CD4-positive, alpha-beta T cell (primary cell): ENCODE measurements at regions not wholly inside any gene's neighbourhood (a gene's known extent, or its start where the extent isn't known, plus 50 kb on each side); places are given as distances from the start of the nearest gene placed in this dataset.

ENCODE experiments used
- ATAC-seq: fragments of 200-7000 bp; cut with Tn5 transposase; one replicate; pipeline ENCODE4 v1.10.0; 2022; ENCODE audit warnings: mild to moderate bottlenecking; ENCODE audit not compliant: poor library complexity
- CTCF ChIA-PET: fragments of 350-600 bp; sonication (Branson Sonifier 250); formaldehyde crosslinking; loops from one replicate; lab custom pipeline; 2021; ENCODE audit warnings: antibody characterized with exemption, inconsistent platforms; lab: Charles Lee
- POLR2A ChIA-PET: fragments of 350-600 bp; sonication (Branson Sonifier 250); formaldehyde crosslinking; loops from one replicate; lab custom pipeline; 2021; ENCODE audit warnings: antibody characterized with exemption, inconsistent platforms; lab: Charles Lee
- DNase-seq, 14 experiments: peaks; one replicate each; pipeline ENCODE4 v3.0.0-alpha.2; 2013 to 2020; ENCODE audit warnings: mixed read lengths in 2 of 14
- H3K27ac ChIP-seq, 2 donors: one replicate each; pipeline versions ENCODE4 v1.5.1 to v1.7.0; 2013; ENCODE audit warnings: low read length in 2 of 2, low read depth in 1 of 2, mild to moderate bottlenecking in 1 of 2
- H3K27me3 ChIP-seq, 2 experiments: 1 replicate in 1 of 2; 2 replicates in 1 of 2; pipeline versions ENCODE4 v1.6.1 to v1.7.0; 2013; ENCODE audit warnings: low read length in 2 of 2, control low read depth in 1 of 2, mild to moderate bottlenecking in 1 of 2, moderate library complexity in 1 of 2; ENCODE audit not compliant: insufficient read depth in 2 of 2, control insufficient read depth in 1 of 2
- H3K36me3 ChIP-seq: one replicate; pipeline ENCODE4 v1.6.1; 2013; ENCODE audit warnings: low read length, control low read depth; ENCODE audit not compliant: insufficient read depth
- H3K4me1 ChIP-seq: one replicate; pipeline ENCODE4 v1.6.1; 2013; ENCODE audit warnings: low read length, control low read depth; ENCODE audit not compliant: insufficient read depth
- H3K4me3 ChIP-seq: one replicate; pipeline ENCODE4 v1.5.1; 2013; ENCODE audit warnings: mild to moderate bottlenecking, low read length, moderate library complexity
- H3K9me3 ChIP-seq, 2 experiments: 1 replicate in 1 of 2; 2 replicates in 1 of 2; pipeline versions ENCODE4 v1.6.1 to v1.7.0; 2013; ENCODE audit warnings: low read length in 2 of 2, mild to moderate bottlenecking in 2 of 2, control low read depth in 1 of 2, moderate library complexity in 1 of 2; ENCODE audit not compliant: control insufficient read depth in 1 of 2, insufficient read depth in 1 of 2
- H3K27ac Mint-ChIP-seq: one replicate; pipeline ENCODE4 v1.8.0; 2020; ENCODE audit warnings: mixed read lengths
- H3K27me3 Mint-ChIP-seq: one replicate; pipeline ENCODE4 v1.8.0; 2021; ENCODE audit warnings: mixed read lengths
- H3K36me3 Mint-ChIP-seq: one replicate; pipeline ENCODE4 v1.8.0; 2021; ENCODE audit warnings: low read depth, mixed read lengths
- H3K4me1 Mint-ChIP-seq: one replicate; pipeline ENCODE4 v1.8.0; 2021; ENCODE audit warnings: low read depth, mixed read lengths
- H3K4me3 Mint-ChIP-seq: one replicate; pipeline ENCODE4 v1.8.0; 2020; ENCODE audit warnings: mild to moderate bottlenecking, mixed read lengths
- H3K9me3 Mint-ChIP-seq: one replicate; pipeline ENCODE4 v1.8.0; 2020; ENCODE audit warnings: mixed read lengths
- CTCF ChIP-seq: fragments of 200-600 bp; IDR thresholded peaks from one replicate; pipeline ENCODE4 v1.8.0; 2022; ENCODE audit warnings: antibody characterized with exemption, mild to moderate bottlenecking
- intact Hi-C, 2 experiments: fragments of 100-400 bp; cut with DNase I in 1 of 2; cut with micrococcal nuclease in 1 of 2; formaldehyde crosslinking; loops; one replicate each; pipeline versions ENCODE4 v1.15.1 to v1.9.0; 2023 to 2025; cut with DNase I, micrococcal nuclease

GRCh38 chr10:21238044-21238443, 287.4 kb downstream of the SKIDA1 start:
- Histone ChIP-seq H3K27ac (no peak overlapping the region), H3K27me3 (no peaks in the 10 kb centered on the region), H3K4me3 (no peak overlapping the region), H3K36me3 (no peaks in the 10 kb centered on the region), H3K4me1 (no peaks in the 10 kb centered on the region), H3K9me3 (peaks cover 0 to 7% of the 10 kb centered on the region in 2 experiments)
- Mint-ChIP-seq H3K9me3 (peaks cover 2% of the 10 kb centered on the region), H3K27ac (no peak overlapping the region), H3K27me3 (peaks cover 7% of the 10 kb centered on the region), H3K4me3 (no peak overlapping the region), H3K36me3 (no peaks in the 10 kb centered on the region), H3K4me1 (no peaks in the 10 kb centered on the region)
- no peak for TF ChIP-seq CTCF
- intact Hi-C loops: no loop called here
- CTCF ChIA-PET: no interaction called here
- ATAC-seq (no peak), DNase-seq (no peak)
- POLR2A ChIA-PET: no interaction called here

- Mint-ChIP-seq H3K27ac (no peak overlapping the region), H3K27me3 (peaks cover 26% of the 10 kb centered on the region), H3K36me3 (no peaks in the 10 kb centered on the region), H3K4me3 (no peak overlapping the region), H3K4me1 (no peaks in the 10 kb centered on the region), H3K9me3 (peaks cover 2% of the 10 kb centered on the region)
- Histone ChIP-seq H3K9me3 (peaks cover 0 to 7% of the 10 kb centered on the region in 2 experiments), H3K27me3 (no peaks in the 10 kb centered on the region), H3K4me1 (no peaks in the 10 kb centered on the region), H3K27ac (no peak overlapping the region), H3K36me3 (no peaks in the 10 kb centered on the region), H3K4me3 (no peak overlapping the region)
- DNase-seq (no peak), ATAC-seq (no peak)
- ChIA-PET POLR2A (no interaction called here), CTCF (no interaction called here)
- TF ChIP-seq CTCF: no peak
- intact Hi-C loops: no loop called here
Observed at GRCh38 chr10:21234761-21235160, 290.7 kb downstream of the SKIDA1 start.

GRCh38 chr10:21230219-21230618, 295.3 kb downstream of the SKIDA1 start:
- Mint-ChIP-seq H3K27ac (no peak overlapping the region), H3K4me1 (no peaks in the 10 kb centered on the region), H3K36me3 (no peaks in the 10 kb centered on the region), H3K9me3 (peaks cover 2% of the 10 kb centered on the region), H3K27me3 (peaks cover 29% of the 10 kb centered on the region), H3K4me3 (no peak overlapping the region)
- DNase-seq (no peak), ATAC-seq (no peak)
- H3K4me3 ChIP-seq: no peak overlapping the region
- CTCF ChIA-PET: no interaction called here
- intact Hi-C loops: no loop called here
- no peak overlapping the region for H3K27ac ChIP-seq
- no peak for TF ChIP-seq CTCF
- no peaks in the 10 kb centered on the region for H3K4me1 ChIP-seq
- H3K36me3 ChIP-seq: no peaks in the 10 kb centered on the region
- POLR2A ChIA-PET: no interaction called here
- H3K27me3 ChIP-seq: peaks cover 0 to 9% of the 10 kb centered on the region in 2 experiments
- peaks cover 0 to 11% of the 10 kb centered on the region in 2 experiments for H3K9me3 ChIP-seq
